ENCODE measurements at regions not wholly inside any gene's neighbourhood (a gene's known extent, or its start where the extent isn't known, plus 50 kb on each side); places are given as distances from the start of the nearest gene placed in this dataset.
"Not testable (repeated sequence)": the region's sequence is repeated elsewhere in the genome, so short reads cannot be mapped to it uniquely, and the experiment has no call there.

GRCh38 chr12:113534555-113534954, 62.9 kb upstream of the LHX5 start:
- no peak overlapping the region for H3K27ac ChIP-seq
- H3K4me1 ChIP-seq = no peaks in the 10 kb centered on the region
- H3K4me3 ChIP-seq (replicated peaks in 1 of 3) = no peak overlapping the region
- TF ChIP-seq, protein P1, sequence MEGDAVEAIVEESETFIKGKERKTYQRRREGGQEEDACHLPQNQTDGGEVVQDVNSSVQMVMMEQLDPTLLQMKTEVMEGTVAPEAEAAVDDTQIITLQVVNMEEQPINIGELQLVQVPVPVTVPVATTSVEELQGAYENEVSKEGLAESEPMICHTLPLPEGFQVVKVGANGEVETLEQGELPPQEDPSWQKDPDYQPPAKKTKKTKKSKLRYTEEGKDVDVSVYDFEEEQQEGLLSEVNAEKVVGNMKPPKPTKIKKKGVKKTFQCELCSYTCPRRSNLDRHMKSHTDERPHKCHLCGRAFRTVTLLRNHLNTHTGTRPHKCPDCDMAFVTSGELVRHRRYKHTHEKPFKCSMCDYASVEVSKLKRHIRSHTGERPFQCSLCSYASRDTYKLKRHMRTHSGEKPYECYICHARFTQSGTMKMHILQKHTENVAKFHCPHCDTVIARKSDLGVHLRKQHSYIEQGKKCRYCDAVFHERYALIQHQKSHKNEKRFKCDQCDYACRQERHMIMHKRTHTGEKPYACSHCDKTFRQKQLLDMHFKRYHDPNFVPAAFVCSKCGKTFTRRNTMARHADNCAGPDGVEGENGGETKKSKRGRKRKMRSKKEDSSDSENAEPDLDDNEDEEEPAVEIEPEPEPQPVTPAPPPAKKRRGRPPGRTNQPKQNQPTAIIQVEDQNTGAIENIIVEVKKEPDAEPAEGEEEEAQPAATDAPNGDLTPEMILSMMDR (IDR thresholded peaks at IDR 0.05) = no peak
- TF ChIP-seq POLR2A (IDR thresholded peaks at IDR 0.05) = no peak
- no peaks in the 10 kb centered on the region for H3K9me3 ChIP-seq
- no peak for DNase-seq
- intact Hi-C loops (cut with DNase I) = no loop called here
- no peaks in the 10 kb centered on the region for H3K27me3 ChIP-seq
- no peaks in the 10 kb centered on the region for H3K36me3 ChIP-seq
- WGBS, 2 donors = 81 to 85% methylated on average over 6 of the region's 6 CpGs

- no peaks in the 10 kb centered on the region for H3K36me3 ChIP-seq
- no peak overlapping the region for H3K4me3 ChIP-seq (replicated peaks in 1 of 3)
- no peaks in the 10 kb centered on the region for H3K4me1 ChIP-seq
- WGBS, 2 donors = 70 to 72% methylated on average over 7 of the region's 7 CpGs
- no peak for DNase-seq
- no peaks in the 10 kb centered on the region for H3K9me3 ChIP-seq
- H3K27me3 ChIP-seq = no peaks in the 10 kb centered on the region
- intact Hi-C loops (cut with DNase I) = no loop called here
- no peak for TF ChIP-seq POLR2A (IDR thresholded peaks at IDR 0.05)
- H3K27ac ChIP-seq = no peak overlapping the region
These were observed 62.2 kb upstream of the LHX5 start for GRCh38 chr12:113533842-113534375.

GRCh38 chr12:113532292-113532691, 60.6 kb upstream of the LHX5 start:
- intact Hi-C loops (cut with DNase I) = no loop called here
- no peak for DNase-seq
- H3K4me3 ChIP-seq (replicated peaks in 1 of 3) = no peak overlapping the region
- no peaks in the 10 kb centered on the region for H3K27me3 ChIP-seq
- no peaks in the 10 kb centered on the region for H3K9me3 ChIP-seq
- H3K27ac ChIP-seq = no peak overlapping the region
- H3K36me3 ChIP-seq = no peaks in the 10 kb centered on the region
- H3K4me1 ChIP-seq = no peaks in the 10 kb centered on the region
- WGBS, 2 donors = 72 to 77% methylated on average over 10 to 13 of the region's 13 CpGs
- TF ChIP-seq, protein P1 (IDR thresholded peaks at IDR 0.05) = no peak
- no peak for TF ChIP-seq POLR2A (IDR thresholded peaks at IDR 0.05)

GRCh38 chr12:113531073-113531472, 59.4 kb upstream of the LHX5 start:
- H3K36me3 ChIP-seq; intact Hi-C loops (cut with DNase I); H3K4me1 ChIP-seq; DNase-seq; H3K27ac ChIP-seq; H3K27me3 ChIP-seq; H3K4me3 ChIP-seq (replicated peaks in 1 of 3); H3K9me3 ChIP-seq: not testable (repeated sequence)
- 86 to 90% methylated on average over 3 of the region's 3 CpGs for WGBS, 2 donors

GRCh38 chr12:113528606-113529293, 57.1 kb upstream of the LHX5 start:
- no peak overlapping the region for H3K27ac ChIP-seq
- TF ChIP-seq, protein P1 (IDR thresholded peaks at IDR 0.05) = no peak
- no peak for TF ChIP-seq POLR2A (IDR thresholded peaks at IDR 0.05)
- intact Hi-C loops (cut with DNase I) = no loop called here
- no peak for DNase-seq
- WGBS, 2 donors = 21 to 24% methylated on average over 14 of the region's 14 CpGs
- no peaks in the 10 kb centered on the region for H3K4me1 ChIP-seq
- no peaks in the 10 kb centered on the region for H3K36me3 ChIP-seq
- no peaks in the 10 kb centered on the region for H3K9me3 ChIP-seq
- no peak overlapping the region for H3K4me3 ChIP-seq (replicated peaks in 1 of 3)
- H3K27me3 ChIP-seq = no peaks in the 10 kb centered on the region

- no peak for DNase-seq
- no peaks in the 10 kb centered on the region for H3K27me3 ChIP-seq
- no peaks in the 10 kb centered on the region for H3K36me3 ChIP-seq
- no peak overlapping the region for H3K27ac ChIP-seq
- intact Hi-C loops (cut with DNase I) = no loop called here
- TF ChIP-seq, protein P1 (IDR thresholded peaks at IDR 0.05) = no peak
- WGBS, 2 donors = 72 to 73% methylated on average over 6 to 7 of the region's 7 CpGs
- no peaks in the 10 kb centered on the region for H3K4me1 ChIP-seq
- no peak overlapping the region for H3K4me3 ChIP-seq (replicated peaks in 1 of 3)
- no peaks in the 10 kb centered on the region for H3K9me3 ChIP-seq
These were observed 53.4 kb upstream of the LHX5 start for GRCh38 chr12:113525066-113525465.
